K562 (cell line): ENCODE measurements at regions not wholly inside any gene's neighbourhood (a gene's known extent, or its start where the extent isn't known, plus 50 kb on each side); places are given as distances from the start of the nearest gene placed in this dataset.

Experiments used
- ATAC-seq: fragments of 200-7000 bp; cut with Tn5 transposase; 3 replicates; pipeline ENCODE4 v1.9.1; 2020; ENCODE audit warnings: moderate library complexity
- BruUV-seq: library from RNA; stranded (reverse); fragments of 400-500 nt; replicated peaks from 2 replicates; lab custom pipeline; 2021; lab: Mats Ljungman, UMichigan
- CTCF ChIA-PET: fragments of 300-600 bp; formaldehyde crosslinking; extraction: SDS; loops from one replicate; lab custom pipeline; 2021; ENCODE audit warnings: low intra/inter-chr PET ratio; lab: Yijun Ruan, JAX
- POLR2A ChIA-PET: fragments of 300-600, 350-650 bp; sonication (Branson Sonifier 250); formaldehyde crosslinking; extraction: SDS; loops from one replicate; lab custom pipeline; 2021; ENCODE audit warnings: antibody characterized with exemption, inconsistent platforms; lab: Yijun Ruan, JAX
- DNase-seq, 4 experiments: peaks; one replicate each; pipeline versions ENCODE4 v3.0.0 to v3.0.0-alpha.2; 2011 to 2018; ENCODE audit warnings: low spot score in 3 of 4, mixed read lengths in 3 of 4; ENCODE audit errors: extremely low read depth in 1 of 4
- FAIRE-seq: peaks from 2 replicates; lab custom pipeline; 2011; peaks lifted over from hg19 to GRCh38; lab: Jason Lieb, UNC
- H2AFZ ChIP-seq: 2 replicates; pipeline ENCODE4 v1.6.0; 2011; ENCODE audit warnings: low read depth, low read length, control low read depth, inconsistent platforms
- H3K27ac ChIP-seq: fragments of 200-600 bp; 3 replicates; pipeline ENCODE4 v1.8.0; 2011; ENCODE audit warnings: low read depth, mild to moderate bottlenecking, control low read depth, inconsistent platforms, low read length, moderate library complexity, mixed read lengths; ENCODE audit errors: extremely low read depth
- H3K27me3 ChIP-seq, 2 experiments: fragments of 300-600 bp in 1 of 2; 2 replicates in 1 of 2; 3 replicates in 1 of 2; pipeline versions ENCODE4 v1.6.0 to v1.8.0; 2011; ENCODE audit warnings: inconsistent platforms in 2 of 2, low read length in 2 of 2, mild to moderate bottlenecking in 1 of 2, mixed read lengths in 1 of 2, moderate library complexity in 1 of 2; ENCODE audit not compliant: control insufficient read depth in 2 of 2, insufficient read depth in 2 of 2
- H3K36me3 ChIP-seq: fragments of 300-600 bp; 3 replicates; pipeline ENCODE4 v1.8.0; 2011; ENCODE audit warnings: mild to moderate bottlenecking, low read length, inconsistent platforms; ENCODE audit not compliant: control insufficient read depth, insufficient read depth
- H3K4me1 ChIP-seq, 2 experiments: fragments of 200-600 bp in 1 of 2; replicated peaks in 1 of 2; 2 replicates in 1 of 2; 3 replicates in 1 of 2; pipeline versions ENCODE4 v1.5.1 to v1.8.0; 2011; ENCODE audit warnings: inconsistent platforms in 2 of 2, low read length in 2 of 2, mild to moderate bottlenecking in 1 of 2, mixed read lengths in 1 of 2, moderate library complexity in 1 of 2; ENCODE audit not compliant: control insufficient read depth in 2 of 2, insufficient read depth in 2 of 2
- H3K4me2 ChIP-seq: 2 replicates; pipeline ENCODE4 v1.6.1; 2011; ENCODE audit warnings: low read length, control low read depth, inconsistent platforms, mixed read lengths; ENCODE audit not compliant: insufficient read depth
- H3K4me3 ChIP-seq: fragments of 200-600 bp; sonication (generic), shearing (Covaris generic); 2 replicates; pipeline ENCODE4 v1.5.1; 2016; ENCODE audit warnings: control low read depth, inconsistent platforms
- H3K79me2 ChIP-seq: fragments of 200-600 bp; 3 replicates; pipeline ENCODE4 v1.8.0; 2011; ENCODE audit warnings: low read length, inconsistent platforms; ENCODE audit not compliant: control insufficient read depth, insufficient read depth
- H3K9ac ChIP-seq, 2 experiments: 2 replicates each; pipeline versions ENCODE4 v1.6.0 to v1.6.1; 2011; ENCODE audit warnings: low read depth in 2 of 2, low read length in 2 of 2, control low read depth in 1 of 2, inconsistent platforms in 1 of 2, mild to moderate bottlenecking in 1 of 2, mixed read lengths in 1 of 2; ENCODE audit not compliant: insufficient read depth in 1 of 2
- H3K9me1 ChIP-seq: one replicate; pipeline ENCODE4 v1.6.0; 2011; ENCODE audit warnings: inconsistent platforms, mild to moderate bottlenecking, low read length, moderate library complexity; ENCODE audit not compliant: control insufficient read depth, insufficient read depth
- H3K9me3 ChIP-seq: replicated peaks from 2 replicates; pipeline ENCODE4 v1.5.1; 2011; ENCODE audit warnings: low read depth, low read length, inconsistent platforms; ENCODE audit not compliant: control insufficient read depth, insufficient read depth
- H4K20me1 ChIP-seq: replicated peaks from 2 replicates; pipeline ENCODE4 v1.6.1; 2011; ENCODE audit warnings: low read length, inconsistent platforms, mixed read lengths; ENCODE audit not compliant: control insufficient read depth, insufficient read depth
- CEBPB ChIP-seq: fragments of 450-650 bp; IDR thresholded peaks from 2 replicates; pipeline ENCODE4 v1.6.1; 2016; ENCODE audit warnings: missing genetic modification characterization, missing compliant biosample characterization
- CEBPG ChIP-seq, 3 experiments: fragments of 200-800 bp in 1 of 3; sonication (Bioruptor generic) in 1 of 3; sonication (generic) in 1 of 3; formaldehyde crosslinking in 1 of 3; IDR thresholded peaks in 2 of 3; conservative IDR thresholded peaks in 1 of 3; 2 replicates each; pipeline versions ENCODE4 v1.6.1 to v1.8.0; 2016 to 2022; ENCODE audit warnings: missing compliant biosample characterization in 2 of 3, missing genetic modification characterization in 2 of 3, mild to moderate bottlenecking in 1 of 3, missing genetic modification reagents in 1 of 3
- GTF2E2 ChIP-seq: fragments of 200-800 bp; sonication (Bioruptor generic); IDR thresholded peaks from 2 replicates; pipeline ENCODE4 v1.6.1; 2016; ENCODE audit warnings: missing genetic modification characterization, missing compliant biosample characterization
- MTA2 ChIP-seq: fragments of 450-650 bp; IDR thresholded peaks from 2 replicates; pipeline ENCODE4 v1.6.1; 2016; ENCODE audit warnings: low read depth
- PCBP2 ChIP-seq: fragments of 200-400 bp; formaldehyde crosslinking; IDR thresholded peaks from 2 replicates; pipeline ENCODE4 v1.6.1; 2018; ENCODE audit warnings: low read length, low read depth, mild to moderate bottlenecking, moderate library complexity; ENCODE audit not compliant: poor library complexity, severe bottlenecking
- RAD21 ChIP-seq, 2 experiments: fragments of 250-450 bp in 1 of 2; fragments of 450-650 bp in 1 of 2; sonication (Bioruptor Pico) in 1 of 2; formaldehyde crosslinking in 1 of 2; IDR thresholded peaks in 1 of 2; conservative IDR thresholded peaks in 1 of 2; 2 replicates each; pipeline versions ENCODE4 v1.4.0 to v1.8.0; 2020 to 2022; ENCODE audit warnings: mild to moderate bottlenecking in 2 of 2, moderate library complexity in 1 of 2
- RERE ChIP-seq: sonication (generic); formaldehyde crosslinking; IDR thresholded peaks from 2 replicates; pipeline ENCODE4 v1.8.0; 2023; ENCODE audit warnings: missing genetic modification reagents, mild to moderate bottlenecking, borderline replicate concordance
- RFX5 ChIP-seq: IDR thresholded peaks from 2 replicates; pipeline ENCODE4 v1.6.1; 2011; ENCODE audit warnings: low read depth, mild to moderate bottlenecking, improper control_type of control experiment, low read length
- SRSF9 ChIP-seq: fragments of 200-400 bp; formaldehyde crosslinking; IDR thresholded peaks from 2 replicates; pipeline ENCODE4 v1.6.1; 2017; ENCODE audit warnings: low read depth, low read length, borderline replicate concordance
- TCF15 ChIP-seq: fragments of 250-450 bp; sonication (Bioruptor Pico); IDR thresholded peaks from 2 replicates; pipeline ENCODE4 v1.8.0; 2022; ENCODE audit warnings: moderate library complexity, mild to moderate bottlenecking, inconsistent platforms
- XRCC3 ChIP-seq: fragments of 450-650 bp; IDR thresholded peaks from 2 replicates; pipeline ENCODE4 v1.6.1; 2017; ENCODE audit warnings: mild to moderate bottlenecking, moderate library complexity
- ZFPM2 ChIP-seq: fragments of 250-450 bp; sonication (Bioruptor Pico); IDR thresholded peaks from 2 replicates; pipeline ENCODE4 v1.5.1; 2022; ENCODE audit warnings: mild to moderate bottlenecking
- ZNF146 ChIP-seq: IDR thresholded peaks from one replicate; pipeline ENCODE4 v1.6.1; 2018; ENCODE audit warnings: missing compliant biosample characterization; ENCODE audit not compliant: unreplicated experiment
- ZNF175 ChIP-seq: fragments of 200-800 bp; sonication (Bioruptor generic); IDR thresholded peaks from 2 replicates; pipeline ENCODE4 v1.6.1; 2016; ENCODE audit warnings: low read depth, mild to moderate bottlenecking, missing genetic modification characterization, missing compliant biosample characterization
- ZNF644 ChIP-seq: fragments of 200-800 bp; sonication (Bioruptor generic); IDR thresholded peaks from 2 replicates; pipeline ENCODE4 v1.6.1; 2016; ENCODE audit warnings: low read depth, missing genetic modification characterization, missing compliant biosample characterization
- ZNF76 ChIP-seq: fragments of 250-450 bp; sonication (Bioruptor Pico); IDR thresholded peaks from 2 replicates; pipeline ENCODE4 v1.4.0; 2020; ENCODE audit warnings: mild to moderate bottlenecking, moderate library complexity, borderline replicate concordance
- WGBS: fragments of 100-300 bp; shearing (Covaris generic); methylation state at CpG from one replicate; pipeline ENCODE4 v1.1.6; 2016; ENCODE audit warnings: low coverage, mixed read lengths; ENCODE audit not compliant: insufficient coverage; ENCODE audit errors: missing lambda C conversion rate; 5-methylcytosine and 5-hydroxymethylcytosine counted together
- in situ Hi-C: fragments of 300-500 bp; cut with MboI; formaldehyde crosslinking; loops from 4 replicates; pipeline ENCODE4 v1.15.0; 2018; ENCODE audit warnings: inconsistent platforms, mixed read lengths
- intact Hi-C: fragments of 100-400 bp; cut with micrococcal nuclease; formaldehyde crosslinking; loops from 2 replicates; pipeline ENCODE4 v1.14.2; 2022

DNA sequence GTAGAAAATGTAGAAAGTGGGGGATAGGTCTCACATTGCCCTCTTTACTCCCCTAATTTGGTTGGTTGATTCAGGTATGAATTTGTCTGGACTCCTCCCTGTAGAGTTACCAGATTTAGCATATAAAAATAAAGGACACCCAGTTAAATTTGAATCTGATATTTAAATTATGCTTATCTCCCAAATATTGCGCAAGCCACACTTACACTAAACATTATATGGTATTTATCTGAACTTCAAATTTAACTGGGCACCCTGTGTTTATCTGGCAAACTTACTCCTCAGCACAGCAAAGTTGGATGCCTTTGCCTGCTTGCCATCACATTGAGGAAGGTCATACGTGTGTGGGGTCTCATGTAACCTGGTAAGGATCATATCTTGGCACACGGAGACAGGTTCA, 882.4 kb upstream of the FAM98A start:
- no peaks in the 10 kb centered on the region for H3K36me3 ChIP-seq
- H2AFZ ChIP-seq: no peak overlapping the region
- no peak overlapping the region for H3K4me2 ChIP-seq
- ChIA-PET CTCF (no interaction called here), POLR2A (no interaction called here)
- FAIRE-seq: no peak
- no TSS peak for BruUV-seq
- no peaks in the 10 kb centered on the region for H4K20me1 ChIP-seq
- H3K9me3 ChIP-seq: no peaks in the 10 kb centered on the region
- DNase-seq: no peak
- H3K9ac ChIP-seq: no peak overlapping the region
- no peak for TF ChIP-seq CEBPG (CRISPR knock-in tag; IDR thresholded peaks at IDR 0.05)
- peak in 1 of 2 experiments; percentile 47; a peak in 2 of 4 replicates for TF ChIP-seq CEBPG (tag; conservative IDR thresholded peaks at IDR 0.05 in 1 of 2, IDR thresholded peaks at IDR 0.05 in 1 of 2)
- TF ChIP-seq XRCC3: no peak
- no peak for TF ChIP-seq RFX5
- TF ChIP-seq ZNF644 (tag): no peak
- TF ChIP-seq SRSF9: no peak
- TF ChIP-seq PCBP2: no peak
- TF ChIP-seq RERE (CRISPR knock-in tag): no peak
- no peak for TF ChIP-seq ZFPM2 (CRISPR knock-in tag)
- no peak for TF ChIP-seq ZNF146
- TF ChIP-seq MTA2: no peak
- TF ChIP-seq RAD21 (CRISPR knock-in tag; conservative IDR thresholded peaks at IDR 0.05 in 1 of 2, IDR thresholded peaks at IDR 0.05 in 1 of 2): no peak
- TF ChIP-seq CEBPB (tag): 0 out of 2 replicates have a peak, but pooled peaks have one; percentile 8
- TF ChIP-seq ZNF175 (CRISPR knock-in tag): no peak
- no peak for TF ChIP-seq ZNF76 (CRISPR knock-in tag)
- TF ChIP-seq GTF2E2 (tag): no peak
- no peak for TF ChIP-seq TCF15 (CRISPR knock-in tag)
- ATAC-seq: no peak
- 5% methylated on average over 3 of the region's 3 CpGs for WGBS
- H3K4me1 ChIP-seq: no peaks in the 10 kb centered on the region
- intact Hi-C loops: no loop called here
- no peak overlapping the region for H3K27ac ChIP-seq
- in situ Hi-C loops: no loop called here
- no peaks in the 10 kb centered on the region for H3K27me3 ChIP-seq
- H3K79me2 ChIP-seq: no peaks in the 10 kb centered on the region
- H3K9me1 ChIP-seq: no peaks in the 10 kb centered on the region
- no peak overlapping the region for H3K4me3 ChIP-seq
